ENCODE measurements at regions not wholly inside any gene's neighbourhood (a gene's known extent, or its start where the extent isn't known, plus 50 kb on each side); places are given as distances from the start of the nearest gene placed in this dataset.

DNA sequence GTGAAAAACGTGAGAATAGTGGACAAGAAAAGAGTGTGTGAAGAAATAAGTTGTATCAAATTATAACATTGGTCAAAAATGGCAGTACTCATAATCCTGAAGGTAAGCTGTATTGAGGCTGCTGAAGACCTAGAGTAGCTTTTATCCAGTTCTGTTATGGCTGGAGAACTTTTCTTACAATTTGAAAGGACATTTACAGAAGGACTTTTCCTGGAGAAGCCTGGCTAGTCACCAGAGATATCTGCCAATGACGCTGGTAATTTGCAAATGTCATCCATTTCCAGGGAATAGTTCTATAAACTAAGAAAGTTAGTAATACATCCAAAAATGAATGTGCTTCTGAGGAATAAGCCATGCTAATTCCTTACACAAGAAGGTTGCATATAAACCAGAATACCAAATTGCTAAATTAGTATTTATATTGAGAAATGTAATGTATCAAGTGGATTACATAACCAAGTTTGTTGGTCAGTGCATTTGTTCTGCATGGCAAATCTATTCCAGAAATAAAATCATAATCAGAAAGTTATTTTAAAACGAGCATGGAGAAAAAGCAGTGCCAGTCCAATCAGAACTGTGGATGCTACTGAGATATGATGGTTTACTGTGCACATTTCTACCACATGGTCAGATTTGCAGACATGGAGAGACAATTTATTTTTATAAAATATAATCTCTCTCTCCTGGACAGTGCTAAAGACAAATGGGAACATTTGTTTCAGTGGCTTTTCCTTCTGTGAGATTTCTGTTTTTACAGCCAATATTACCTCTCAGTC, 743.7 kb upstream of the HS3ST1 start:
- Histone ChIP-seq H3K27me3 (replicated peaks in 1 of 4; ENCODE audit: control insufficient read depth in 3 of 4, extremely low read depth in 1 of 4, insufficient read depth in 3 of 4, low read length in 3 of 4) (no peaks in the 10 kb centered on the region), H3K4ac (replicated peaks; ENCODE audit: insufficient read length, low read depth, low read length) (no peak overlapping the region), H3K9ac (replicated peaks in 1 of 4; ENCODE audit: extremely low read depth in 1 of 4, low read depth in 3 of 4, low read length in 3 of 4) (no peak overlapping the region), H4K91ac (replicated peaks; ENCODE audit: insufficient read length, low read length) (no peak overlapping the region), H2BK15ac (ENCODE audit: low read length) (no peak overlapping the region), H3K4me3 (ENCODE audit: extremely low read depth in 1 of 4, insufficient read depth in 2 of 4, low read depth in 3 of 4, low read length in 4 of 4) (no peak overlapping the region), H3K14ac (ENCODE audit: insufficient read length) (no peak overlapping the region), H2BK120ac (replicated peaks; ENCODE audit: low read depth, low read length) (no peak overlapping the region), H3K9me3 (ENCODE audit: insufficient read depth in 2 of 2, low read depth in 1 of 2, low read length in 1 of 2) (no peaks in the 10 kb centered on the region), H4K5ac (ENCODE audit: insufficient read length, low read depth, low read length) (no peak overlapping the region), H3K79me1 (ENCODE audit: low read depth, low read length) (no peaks in the 10 kb centered on the region), H3K23ac (ENCODE audit: insufficient read length) (no peak overlapping the region), H2AK5ac (ENCODE audit: low read depth, low read length) (no peak overlapping the region), H3K56ac (replicated peaks; ENCODE audit: insufficient read length, low read depth, low read length) (no peak overlapping the region), H3K79me2 (ENCODE audit: control insufficient read depth in 1 of 2, insufficient read depth in 2 of 2, low read length in 2 of 2) (no peaks in the 10 kb centered on the region), H2BK5ac (ENCODE audit: low read depth, low read length) (no peak overlapping the region), H3K4me2 (ENCODE audit: insufficient read depth in 1 of 2, low read depth in 2 of 2, low read length in 2 of 2) (no peak overlapping the region), H3K27ac (ENCODE audit: low read depth, low read length) (no peak overlapping the region), H2AFZ (ENCODE audit: low read length) (no peak overlapping the region), H3K4me1 (replicated peaks in 1 of 4; ENCODE audit: control insufficient read depth in 3 of 4, insufficient read depth in 4 of 4, low read length in 3 of 4) (no peaks in the 10 kb centered on the region), H4K8ac (ENCODE audit: extremely low read depth, insufficient read depth, low read length) (no peak overlapping the region), H2BK20ac (ENCODE audit: low read length) (no peak overlapping the region), H2BK12ac (ENCODE audit: low read depth, low read length) (no peak overlapping the region), H3K23me2 (ENCODE audit: low read depth, low read length) (no peaks in the 10 kb centered on the region), H3K18ac (ENCODE audit: extremely low read depth, low read length) (no peak overlapping the region), H3K36me3 (ENCODE audit: control insufficient read depth in 2 of 4, insufficient read depth in 4 of 4, low read length in 3 of 4) (no peaks in the 10 kb centered on the region), H4K20me1 (replicated peaks in 1 of 2; ENCODE audit: control insufficient read depth in 1 of 2, insufficient read depth in 2 of 2, low read length in 2 of 2) (no peaks in the 10 kb centered on the region)
- ChIA-PET POLR2A (ENCODE audit: partially characterized antibody) (no interaction called here), CTCF (ENCODE audit: partially characterized antibody) (no interaction called here)
- FAIRE-seq, result no peak
- WGBS, 2 experiments (ENCODE audit: extremely low coverage in 1 of 2, insufficient coverage in 1 of 2, insufficient read length in 1 of 2, insufficient replicate concordance in 2 of 2, low coverage in 1 of 2, low lambda C conversion rate in 2 of 2, missing lambda C conversion rate in 1 of 2), result 87% methylated on average over 3 of the region's 3 CpGs; no CpG with 5 or more reads in 1 of the 2 experiments
- no peak for DNase-seq (ENCODE audit: low read depth in 1 of 2, low spot score in 2 of 2)
- no peak for TF ChIP-seq EZH2 (IDR thresholded peaks at IDR 0.05; ENCODE audit: low read depth, low read length, severe bottlenecking)
